ENCODE measurements at regions not wholly inside any gene's neighbourhood (a gene's known extent, or its start where the extent isn't known, plus 50 kb on each side); places are given as distances from the start of the nearest gene placed in this dataset.

- H3K36me3 ChIP-seq, result no peaks in the 10 kb centered on the region
- WGBS, 2 donors (ENCODE audit: low coverage in 1 of 2), result 80 to 92% methylated on average over 3 to 4 of the region's 4 CpGs
- no peak for TF ChIP-seq POLR2A (IDR thresholded peaks at IDR 0.05)
- no peak for TF ChIP-seq POLR2AphosphoS5 (IDR thresholded peaks at IDR 0.05)
- no peak for TF ChIP-seq EP300 (IDR thresholded peaks at IDR 0.05)
- TF ChIP-seq, protein P1, sequence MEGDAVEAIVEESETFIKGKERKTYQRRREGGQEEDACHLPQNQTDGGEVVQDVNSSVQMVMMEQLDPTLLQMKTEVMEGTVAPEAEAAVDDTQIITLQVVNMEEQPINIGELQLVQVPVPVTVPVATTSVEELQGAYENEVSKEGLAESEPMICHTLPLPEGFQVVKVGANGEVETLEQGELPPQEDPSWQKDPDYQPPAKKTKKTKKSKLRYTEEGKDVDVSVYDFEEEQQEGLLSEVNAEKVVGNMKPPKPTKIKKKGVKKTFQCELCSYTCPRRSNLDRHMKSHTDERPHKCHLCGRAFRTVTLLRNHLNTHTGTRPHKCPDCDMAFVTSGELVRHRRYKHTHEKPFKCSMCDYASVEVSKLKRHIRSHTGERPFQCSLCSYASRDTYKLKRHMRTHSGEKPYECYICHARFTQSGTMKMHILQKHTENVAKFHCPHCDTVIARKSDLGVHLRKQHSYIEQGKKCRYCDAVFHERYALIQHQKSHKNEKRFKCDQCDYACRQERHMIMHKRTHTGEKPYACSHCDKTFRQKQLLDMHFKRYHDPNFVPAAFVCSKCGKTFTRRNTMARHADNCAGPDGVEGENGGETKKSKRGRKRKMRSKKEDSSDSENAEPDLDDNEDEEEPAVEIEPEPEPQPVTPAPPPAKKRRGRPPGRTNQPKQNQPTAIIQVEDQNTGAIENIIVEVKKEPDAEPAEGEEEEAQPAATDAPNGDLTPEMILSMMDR (IDR thresholded peaks at IDR 0.05), result no peak
- H3K27me3 ChIP-seq, result no peaks in the 10 kb centered on the region
- H3K4me3 ChIP-seq, result no peak overlapping the region
- H3K4me1 ChIP-seq, result no peaks in the 10 kb centered on the region
- H3K27ac ChIP-seq, result no peak overlapping the region
- ATAC-seq, result no peak
- no peaks in the 10 kb centered on the region for H3K9me3 ChIP-seq
Observed at GRCh38 chr21:19145682-19146293, 742.2 kb upstream of the TMPRSS15 start.

- H3K36me3 ChIP-seq, result no peaks in the 10 kb centered on the region
- no peak for ATAC-seq
- no peak for TF ChIP-seq EP300 (IDR thresholded peaks at IDR 0.05)
- TF ChIP-seq POLR2AphosphoS5 (IDR thresholded peaks at IDR 0.05), result no peak
- no peak for TF ChIP-seq POLR2A (IDR thresholded peaks at IDR 0.05)
- TF ChIP-seq, protein P1 (IDR thresholded peaks at IDR 0.05), result no peak
Observed at GRCh38 chr21:19148056-19148455, 744.5 kb upstream of the TMPRSS15 start.

DNA sequence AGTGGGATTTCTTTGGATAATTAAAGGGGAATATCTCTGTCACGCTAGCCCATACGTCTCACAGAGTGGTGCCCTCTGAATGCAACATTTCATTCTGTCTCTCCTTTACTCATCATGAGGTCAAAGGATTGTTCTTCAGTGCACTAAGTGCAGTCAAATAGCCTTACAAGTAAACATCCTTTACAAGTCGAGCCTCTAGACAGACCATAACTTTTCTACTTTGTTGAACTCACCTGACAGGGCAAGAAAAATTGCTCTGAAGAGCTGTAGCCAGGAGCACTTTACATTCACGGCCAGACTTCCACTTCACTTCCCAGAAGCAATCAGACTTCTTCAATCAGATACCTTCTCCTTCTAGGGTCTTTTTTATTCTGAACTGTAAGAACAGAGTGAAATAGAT lies 768.0 kb upstream of the TMPRSS15 start:
- H3K27me3 ChIP-seq, result no peaks in the 10 kb centered on the region
- WGBS, 2 donors (ENCODE audit: low coverage in 1 of 2), result 14 to 16% methylated on average over 4 of the region's 4 CpGs

More at GRCh38 chr21:19148056-19148455, 744.5 kb upstream of the TMPRSS15 start:
- WGBS, 2 donors (ENCODE audit: low coverage in 1 of 2), result 62 to 87% methylated on average over 2 to 3 of the region's 3 CpGs
- H3K4me1 ChIP-seq, result no peaks in the 10 kb centered on the region
- H3K9me3 ChIP-seq, result no peaks in the 10 kb centered on the region
- H3K27me3 ChIP-seq, result no peaks in the 10 kb centered on the region
- no peak overlapping the region for H3K27ac ChIP-seq
- no peak overlapping the region for H3K4me3 ChIP-seq

GRCh38 chr21:19181604-19182140 lies 778.1 kb upstream of the TMPRSS15 start:
- 82 to 92% methylated on average over 3 of the region's 3 CpGs for WGBS, 2 donors (ENCODE audit: low coverage in 1 of 2)
- Histone ChIP-seq H3K4me1 (no peaks in the 10 kb centered on the region), H3K36me3 (no peaks in the 10 kb centered on the region), H3K4me3 (no peak overlapping the region), H3K27me3 (no peaks in the 10 kb centered on the region), H3K27ac (no peak overlapping the region), H3K9me3 (no peaks in the 10 kb centered on the region)
- TF ChIP-seq POLR2A (IDR thresholded peaks at IDR 0.05) (no peak), POLR2AphosphoS5 (IDR thresholded peaks at IDR 0.05) (no peak), EP300 (IDR thresholded peaks at IDR 0.05) (no peak)
- TF ChIP-seq, protein P1 (IDR thresholded peaks at IDR 0.05), result no peak
- ATAC-seq, result no peak

More for the DNA sequence above, 768.0 kb upstream of the TMPRSS15 start:
- no peaks in the 10 kb centered on the region for H3K4me1 ChIP-seq
- H3K36me3 ChIP-seq, result no peaks in the 10 kb centered on the region
- ATAC-seq, result no peak
- no peaks in the 10 kb centered on the region for H3K9me3 ChIP-seq
- TF ChIP-seq POLR2A (IDR thresholded peaks at IDR 0.05), result no peak
- no peak for TF ChIP-seq POLR2AphosphoS5 (IDR thresholded peaks at IDR 0.05)
- TF ChIP-seq, protein P1 (IDR thresholded peaks at IDR 0.05), result no peak
- no peak for TF ChIP-seq EP300 (IDR thresholded peaks at IDR 0.05)
- no peak overlapping the region for H3K4me3 ChIP-seq
- no peak overlapping the region for H3K27ac ChIP-seq

DNA sequence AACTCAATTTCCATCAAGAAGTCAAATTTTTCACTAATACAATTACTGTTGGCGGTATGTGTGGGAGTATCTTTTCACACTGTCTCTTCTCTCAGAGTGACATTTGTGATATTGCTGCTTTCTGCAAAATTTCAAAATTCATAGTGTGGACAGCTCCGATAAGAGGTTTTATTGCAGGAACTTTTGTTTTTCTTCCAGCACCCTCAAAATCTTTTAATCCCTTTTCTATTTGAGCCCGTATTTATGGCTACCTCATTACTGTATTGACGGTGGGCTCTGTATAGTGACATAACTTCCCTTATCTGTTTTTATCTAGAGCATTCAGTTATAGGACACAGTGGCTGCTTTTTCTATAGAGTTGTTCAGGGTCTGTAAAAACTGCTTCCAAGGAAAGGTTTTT lies 794.4 kb upstream of the TMPRSS15 start:
- Histone ChIP-seq H3K9me3 (no peaks in the 10 kb centered on the region), H3K27me3 (no peaks in the 10 kb centered on the region), H3K36me3 (no peaks in the 10 kb centered on the region), H3K4me1 (no peaks in the 10 kb centered on the region), H3K4me3 (no peak overlapping the region), H3K27ac (no peak overlapping the region)
- 34 to 59% methylated on average over 4 of the region's 4 CpGs for WGBS, 2 donors (ENCODE audit: low coverage in 1 of 2)
- no peak for TF ChIP-seq POLR2AphosphoS5 (IDR thresholded peaks at IDR 0.05)
- TF ChIP-seq EP300 (IDR thresholded peaks at IDR 0.05), result no peak
- TF ChIP-seq, protein P1 (IDR thresholded peaks at IDR 0.05), result no peak
- no peak for TF ChIP-seq POLR2A (IDR thresholded peaks at IDR 0.05)
- ATAC-seq, result no peak

Measured in gastroesophageal sphincter (tissue), 4 donors.